ENCODE measurements at regions not wholly inside any gene's neighbourhood (a gene's known extent, or its start where the extent isn't known, plus 50 kb on each side); places are given as distances from the start of the nearest gene placed in this dataset.

DNA sequence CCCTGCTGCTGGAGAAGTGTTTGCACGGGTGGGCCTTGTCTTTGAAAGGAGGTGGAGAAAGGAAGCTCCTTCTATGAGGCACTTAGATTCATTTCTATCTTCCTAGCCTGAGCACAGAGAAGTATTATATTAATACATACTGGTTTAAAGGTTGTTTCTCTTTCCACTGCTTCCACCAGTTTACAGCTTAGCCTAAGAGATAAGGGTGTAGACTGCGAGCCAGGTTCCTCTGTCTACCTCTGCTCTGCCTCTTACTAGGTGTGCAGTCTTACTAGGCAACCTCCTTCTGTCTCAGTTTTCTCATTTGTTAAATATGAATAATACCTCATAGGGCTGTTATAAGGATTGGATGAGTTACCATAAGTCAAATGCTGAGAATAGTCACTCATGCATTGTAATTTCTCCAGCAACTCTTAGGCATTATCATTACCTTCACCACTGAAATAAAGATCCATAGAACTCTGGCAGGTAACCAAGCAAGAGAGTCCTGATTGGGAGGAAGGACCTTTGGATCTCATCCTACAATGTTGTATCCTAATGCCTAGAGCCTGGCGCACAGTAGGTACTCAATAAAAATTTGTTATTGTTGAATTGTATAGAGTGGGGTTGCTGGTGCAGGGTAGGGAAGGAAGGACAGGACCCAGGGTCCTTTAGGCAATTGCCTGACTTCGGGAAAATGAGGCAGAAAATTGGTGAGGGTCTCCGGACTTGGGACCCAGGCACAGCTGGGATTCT is 95.1 kb downstream of the TBX19 start:
- Histone ChIP-seq H3K27me3 (replicated peaks in 1 of 4; ENCODE audit: control insufficient read depth in 3 of 4, extremely low read depth in 1 of 4, insufficient read depth in 3 of 4, low read length in 3 of 4) (no peaks in the 10 kb centered on the region), H4K8ac (ENCODE audit: extremely low read depth, insufficient read depth, low read length) (no peak overlapping the region), H2BK12ac (ENCODE audit: low read depth, low read length) (no peak overlapping the region), H3K4me2 (ENCODE audit: insufficient read depth in 1 of 2, low read depth in 2 of 2, low read length in 2 of 2) (no peak overlapping the region), H2BK20ac (ENCODE audit: low read length) (no peak overlapping the region), H2BK120ac (replicated peaks; ENCODE audit: low read depth, low read length) (no peak overlapping the region), H3K79me1 (ENCODE audit: low read depth, low read length) (peaks cover 2% of the 10 kb centered on the region; the same call in 1 of the 2 replicates), H2AFZ (ENCODE audit: low read length) (no peak overlapping the region), H3K23me2 (ENCODE audit: low read depth, low read length) (no peaks in the 10 kb centered on the region), H3K27ac (ENCODE audit: low read depth, low read length) (no peak overlapping the region), H2BK5ac (ENCODE audit: low read depth, low read length) (no peak overlapping the region), H3K56ac (replicated peaks; ENCODE audit: insufficient read length, low read depth, low read length) (no peak overlapping the region), H3K4me3 (ENCODE audit: extremely low read depth in 1 of 4, insufficient read depth in 2 of 4, low read depth in 3 of 4, low read length in 4 of 4) (no peak overlapping the region), H3K9ac (replicated peaks in 1 of 4; ENCODE audit: extremely low read depth in 1 of 4, low read depth in 3 of 4, low read length in 3 of 4) (no peak overlapping the region), H2AK5ac (ENCODE audit: low read depth, low read length) (no peak overlapping the region), H3K36me3 (ENCODE audit: control insufficient read depth in 2 of 4, insufficient read depth in 4 of 4, low read length in 3 of 4) (no peaks in the 10 kb centered on the region), H3K4me1 (replicated peaks in 1 of 4; ENCODE audit: control insufficient read depth in 3 of 4, insufficient read depth in 4 of 4, low read length in 3 of 4) (no peaks in the 10 kb centered on the region), H3K9me3 (ENCODE audit: insufficient read depth in 2 of 2, low read depth in 1 of 2, low read length in 1 of 2) (no peaks in the 10 kb centered on the region), H3K18ac (ENCODE audit: extremely low read depth, low read length) (no peak overlapping the region), H4K5ac (ENCODE audit: insufficient read length, low read depth, low read length) (no peak overlapping the region), H2BK15ac (ENCODE audit: low read length) (no peak overlapping the region), H3K23ac (ENCODE audit: insufficient read length) (no peak overlapping the region), H4K91ac (replicated peaks; ENCODE audit: insufficient read length, low read length) (no peak overlapping the region), H4K20me1 (replicated peaks in 1 of 2; ENCODE audit: control insufficient read depth in 1 of 2, insufficient read depth in 2 of 2, low read length in 2 of 2) (no peaks in the 10 kb centered on the region), H3K79me2 (ENCODE audit: control insufficient read depth in 1 of 2, insufficient read depth in 2 of 2, low read length in 2 of 2) (no peaks in the 10 kb centered on the region), H3K4ac (replicated peaks; ENCODE audit: insufficient read length, low read depth, low read length) (no peak overlapping the region), H3K14ac (ENCODE audit: insufficient read length) (no peak overlapping the region)
- TF ChIP-seq SUZ12 (IDR thresholded peaks at IDR 0.05; ENCODE audit: low read length) (no peak), CTBP2 (IDR thresholded peaks at IDR 0.05; ENCODE audit: borderline replicate concordance, insufficient read depth, insufficient read length, low read length) (no peak)
- POLR2A ChIA-PET (ENCODE audit: partially characterized antibody): interaction anchor here (1.2 kb wide), 1 partner anchor 20 kb away, joined by 3 read pairs; no protein-coding TSS in a partner anchor
- no peak for DNase-seq (ENCODE audit: low read depth in 1 of 2, low spot score in 2 of 2)
- CTCF ChIA-PET (ENCODE audit: partially characterized antibody): interaction anchor here (1.3 to 3.0 kb wide), 4 partner anchors 8 to 12 kb away, joined by 3 to 7 read pairs (median 4); no protein-coding TSS in a partner anchor
- 87% methylated on average over 5 of the region's 5 CpGs; no CpG with 5 or more reads in 1 of the 2 experiments for WGBS, 2 experiments (ENCODE audit: extremely low coverage in 1 of 2, insufficient coverage in 1 of 2, insufficient read length in 1 of 2, insufficient replicate concordance in 2 of 2, low coverage in 1 of 2, low lambda C conversion rate in 2 of 2, missing lambda C conversion rate in 1 of 2)
- no peak for FAIRE-seq

All from H1 (cell line).